ENCODE measurements at regions not wholly inside any gene's neighbourhood (a gene's known extent, or its start where the extent isn't known, plus 50 kb on each side); places are given as distances from the start of the nearest gene placed in this dataset.
"Not testable (repeated sequence)": the region's sequence is repeated elsewhere in the genome, so short reads cannot be mapped to it uniquely, and the experiment has no call there.

DNA sequence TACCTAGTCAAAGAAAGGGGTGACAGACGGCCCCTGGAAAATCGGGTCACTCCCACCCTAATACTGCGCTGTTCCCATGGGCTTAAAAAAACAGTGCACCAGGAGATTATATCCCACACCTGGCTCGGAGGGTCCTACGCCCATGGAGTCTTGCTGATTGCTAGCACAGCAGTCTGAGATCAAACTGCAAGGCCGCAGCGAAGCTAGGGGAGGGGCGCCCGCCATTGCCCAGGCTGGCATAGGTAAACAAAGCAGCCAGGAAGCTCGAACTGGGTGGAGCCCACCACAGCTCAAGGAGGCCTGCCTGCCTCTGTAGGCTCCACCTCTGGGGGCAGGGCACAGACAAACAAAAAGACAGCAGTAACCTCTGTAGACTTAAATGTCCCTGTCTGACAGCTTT lies 292.9 kb downstream of the SMAD2 start:
- TF ChIP-seq, protein P1, sequence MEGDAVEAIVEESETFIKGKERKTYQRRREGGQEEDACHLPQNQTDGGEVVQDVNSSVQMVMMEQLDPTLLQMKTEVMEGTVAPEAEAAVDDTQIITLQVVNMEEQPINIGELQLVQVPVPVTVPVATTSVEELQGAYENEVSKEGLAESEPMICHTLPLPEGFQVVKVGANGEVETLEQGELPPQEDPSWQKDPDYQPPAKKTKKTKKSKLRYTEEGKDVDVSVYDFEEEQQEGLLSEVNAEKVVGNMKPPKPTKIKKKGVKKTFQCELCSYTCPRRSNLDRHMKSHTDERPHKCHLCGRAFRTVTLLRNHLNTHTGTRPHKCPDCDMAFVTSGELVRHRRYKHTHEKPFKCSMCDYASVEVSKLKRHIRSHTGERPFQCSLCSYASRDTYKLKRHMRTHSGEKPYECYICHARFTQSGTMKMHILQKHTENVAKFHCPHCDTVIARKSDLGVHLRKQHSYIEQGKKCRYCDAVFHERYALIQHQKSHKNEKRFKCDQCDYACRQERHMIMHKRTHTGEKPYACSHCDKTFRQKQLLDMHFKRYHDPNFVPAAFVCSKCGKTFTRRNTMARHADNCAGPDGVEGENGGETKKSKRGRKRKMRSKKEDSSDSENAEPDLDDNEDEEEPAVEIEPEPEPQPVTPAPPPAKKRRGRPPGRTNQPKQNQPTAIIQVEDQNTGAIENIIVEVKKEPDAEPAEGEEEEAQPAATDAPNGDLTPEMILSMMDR (IDR thresholded peaks at IDR 0.05) = not testable (repeated sequence)
- not testable (repeated sequence) for TF ChIP-seq POLR2A (IDR thresholded peaks at IDR 0.05)

Data from tibial nerve (tissue), 3 donors.